SIG-M5 (cell line): ENCODE measurements at regions not wholly inside any gene's neighbourhood (a gene's known extent, or its start where the extent isn't known, plus 50 kb on each side); places are given as distances from the start of the nearest gene placed in this dataset.
"Not testable (repeated sequence)": the region's sequence is repeated elsewhere in the genome, so short reads cannot be mapped to it uniquely, and the experiment has no call there.

Experiments
- DNase-seq: peaks from one replicate; lab custom pipeline; 2025; lab: John Stamatoyannopoulos, UW

GRCh38 chr3:148500881-148501280 lies 196.8 kb upstream of the AGTR1 start:
- no peak for DNase-seq

- DNase-seq: no peak
These were observed 187.6 kb upstream of the AGTR1 start for GRCh38 chr3:148510116-148510515.

- DNase-seq: no peak
These were observed 187.1 kb upstream of the AGTR1 start for GRCh38 chr3:148510561-148510960.

- no peak for DNase-seq
These were observed 185.1 kb upstream of the AGTR1 start for GRCh38 chr3:148512648-148513047.

- DNase-seq: no peak
These were observed 184.6 kb upstream of the AGTR1 start for GRCh38 chr3:148513096-148513543.

- DNase-seq: no peak
These were observed 179.2 kb upstream of the AGTR1 start for GRCh38 chr3:148518520-148518919.

GRCh38 chr3:148525621-148526020 lies 172.1 kb upstream of the AGTR1 start:
- DNase-seq: not testable (repeated sequence)

GRCh38 chr3:148528024-148528423 lies 169.7 kb upstream of the AGTR1 start:
- DNase-seq: no peak

GRCh38 chr3:148531836-148532235 lies 165.9 kb upstream of the AGTR1 start:
- no peak for DNase-seq

- DNase-seq: no peak
These were observed 165.4 kb upstream of the AGTR1 start for GRCh38 chr3:148532326-148532725.

- DNase-seq: no peak
These were observed 164.9 kb upstream of the AGTR1 start for GRCh38 chr3:148532774-148533173.

- no peak for DNase-seq
These were observed 163.4 kb upstream of the AGTR1 start for GRCh38 chr3:148534089-148534988.

- no peak for DNase-seq
These were observed 162.7 kb upstream of the AGTR1 start for GRCh38 chr3:148535001-148535400.

GRCh38 chr3:148540266-148540665 lies 157.4 kb upstream of the AGTR1 start:
- DNase-seq: no peak

GRCh38 chr3:148540851-148541250 lies 156.9 kb upstream of the AGTR1 start:
- DNase-seq: no peak

- DNase-seq: no peak
These were observed 150.7 kb upstream of the AGTR1 start for GRCh38 chr3:148546959-148547358.

- DNase-seq: no peak
These were observed 145.9 kb upstream of the AGTR1 start for GRCh38 chr3:148551767-148552260.

GRCh38 chr3:148554367-148554766 lies 143.3 kb upstream of the AGTR1 start:
- no peak for DNase-seq

GRCh38 chr3:148556664-148557063 lies 141.0 kb upstream of the AGTR1 start:
- no peak for DNase-seq

GRCh38 chr3:148577579-148577978 lies 120.1 kb upstream of the AGTR1 start:
- DNase-seq: not testable (repeated sequence)

- no peak for DNase-seq
These were observed 115.6 kb upstream of the AGTR1 start for GRCh38 chr3:148582126-148582525.

GRCh38 chr3:148583793-148584192 lies 113.9 kb upstream of the AGTR1 start:
- DNase-seq: no peak

- DNase-seq: no peak
These were observed 113.3 kb upstream of the AGTR1 start for GRCh38 chr3:148584438-148584837.
